Neural crest cell (in vitro differentiated cells): ENCODE measurements at regions not wholly inside any gene's neighbourhood (a gene's known extent, or its start where the extent isn't known, plus 50 kb on each side); places are given as distances from the start of the nearest gene placed in this dataset.

ENCODE experiments used
- DNase-seq: peaks from one replicate; pipeline ENCODE4 v3.0.0; 2021; ENCODE audit warnings: low read depth, mixed read lengths, low spot score
- H3K27ac Mint-ChIP-seq: one replicate; pipeline ENCODE4 v1.8.0; 2021; ENCODE audit warnings: mild to moderate bottlenecking, mixed read lengths; ENCODE audit not compliant: unreplicated experiment
- H3K27me3 Mint-ChIP-seq: 2 replicates; pipeline ENCODE4 v1.8.0; 2021; ENCODE audit warnings: low read depth, mild to moderate bottlenecking, mixed read lengths
- H3K36me3 Mint-ChIP-seq: 2 replicates; pipeline ENCODE4 v1.8.0; 2021; ENCODE audit warnings: low read depth, mild to moderate bottlenecking, mixed read lengths
- H3K4me1 Mint-ChIP-seq: 2 replicates; pipeline ENCODE4 v1.8.0; 2021; ENCODE audit warnings: mixed read lengths
- H3K4me3 Mint-ChIP-seq: one replicate; pipeline ENCODE4 v1.8.0; 2021; ENCODE audit warnings: mild to moderate bottlenecking, mixed read lengths
- H3K9me3 Mint-ChIP-seq: 2 replicates; pipeline ENCODE4 v1.8.0; 2021; ENCODE audit warnings: mixed read lengths
- CTCF ChIP-seq: fragments of 200-600 bp; sonication (generic); conservative IDR thresholded peaks from 2 replicates; pipeline ENCODE4 v1.5.0; 2021; ENCODE audit warnings: antibody characterized with exemption, mild to moderate bottlenecking

DNA sequence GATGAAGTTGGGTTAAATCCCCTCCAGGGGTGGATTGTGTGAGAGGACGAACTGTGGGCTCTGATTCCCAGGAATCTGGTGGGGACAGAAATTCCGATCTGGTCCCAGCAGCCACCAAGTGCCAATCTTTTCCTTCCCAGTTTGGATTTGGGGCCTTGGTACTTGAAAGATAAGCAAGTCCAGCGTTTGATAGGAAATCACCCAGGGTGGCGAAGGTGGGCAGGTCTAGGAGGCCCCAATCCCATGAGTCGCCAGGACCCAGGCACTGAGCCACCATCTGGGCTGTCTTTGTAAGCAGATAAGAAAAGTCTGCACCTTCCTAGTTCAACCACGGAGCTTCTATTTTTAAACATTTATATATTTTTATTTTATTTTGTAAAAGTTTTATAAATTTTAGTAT lies 122.6 kb upstream of the LSM8 start:
- H3K36me3 Mint-ChIP-seq: no peaks in the 10 kb centered on the region
- H3K27ac Mint-ChIP-seq: no peak overlapping the region
- H3K4me1 Mint-ChIP-seq: no peaks in the 10 kb centered on the region
- H3K9me3 Mint-ChIP-seq: no peaks in the 10 kb centered on the region
- no peak for DNase-seq
- H3K4me3 Mint-ChIP-seq: no peak overlapping the region
- no peaks in the 10 kb centered on the region for H3K27me3 Mint-ChIP-seq
- no peak for TF ChIP-seq CTCF

- DNase-seq: no peak
- no peaks in the 10 kb centered on the region for H3K9me3 Mint-ChIP-seq
- no peaks in the 10 kb centered on the region for H3K36me3 Mint-ChIP-seq
- H3K27ac Mint-ChIP-seq: no peak overlapping the region
- H3K4me3 Mint-ChIP-seq: no peak overlapping the region
- H3K4me1 Mint-ChIP-seq: peaks cover 3% of the 10 kb centered on the region
- no peaks in the 10 kb centered on the region for H3K27me3 Mint-ChIP-seq
- no peak for TF ChIP-seq CTCF
Measured at GRCh38 chr7:118072893-118073674, 110.9 kb upstream of the LSM8 start.

- no peak for DNase-seq
- Mint-ChIP-seq H3K27ac (no peak overlapping the region), H3K4me1 (peaks cover 3% of the 10 kb centered on the region), H3K9me3 (peaks cover 3% of the 10 kb centered on the region), H3K27me3 (no peaks in the 10 kb centered on the region), H3K4me3 (no peak overlapping the region), H3K36me3 (no peaks in the 10 kb centered on the region)
- TF ChIP-seq CTCF: no peak
Measured at GRCh38 chr7:118075936-118076335, 108.0 kb upstream of the LSM8 start.

GRCh38 chr7:118076564-118076963 lies 107.4 kb upstream of the LSM8 start:
- TF ChIP-seq CTCF: no peak
- no peak overlapping the region for H3K4me3 Mint-ChIP-seq
- DNase-seq: no peak
- H3K9me3 Mint-ChIP-seq: peaks cover 3% of the 10 kb centered on the region
- H3K4me1 Mint-ChIP-seq: peaks cover 3% of the 10 kb centered on the region
- no peak overlapping the region for H3K27ac Mint-ChIP-seq
- no peaks in the 10 kb centered on the region for H3K27me3 Mint-ChIP-seq
- H3K36me3 Mint-ChIP-seq: no peaks in the 10 kb centered on the region

DNA sequence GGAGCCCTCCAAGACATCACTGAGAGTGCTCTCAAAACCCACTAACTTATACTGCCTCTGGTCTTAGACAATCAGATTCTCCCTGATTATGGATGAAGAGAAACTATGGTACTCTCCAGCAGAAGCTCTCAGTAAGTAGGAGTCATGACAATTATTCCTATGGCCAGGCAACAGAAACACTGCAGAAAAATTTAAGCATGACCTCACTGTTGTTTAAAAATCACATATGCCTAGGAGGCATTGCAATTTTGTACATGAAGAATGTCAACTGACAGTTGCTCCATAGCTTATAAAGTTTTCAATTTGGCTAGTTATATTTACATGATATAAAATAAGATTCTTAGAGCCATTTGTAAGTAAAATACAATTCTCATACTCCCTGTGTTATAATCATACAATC lies 105.9 kb upstream of the LSM8 start:
- H3K27me3 Mint-ChIP-seq: no peaks in the 10 kb centered on the region
- no peak overlapping the region for H3K4me3 Mint-ChIP-seq
- no peaks in the 10 kb centered on the region for H3K4me1 Mint-ChIP-seq
- H3K27ac Mint-ChIP-seq: no peak overlapping the region
- no peak for TF ChIP-seq CTCF
- DNase-seq: no peak
- no peaks in the 10 kb centered on the region for H3K36me3 Mint-ChIP-seq
- H3K9me3 Mint-ChIP-seq: peaks cover 3% of the 10 kb centered on the region
